Suprapubic skin (tissue), 4 donors: ENCODE measurements at regions not wholly inside any gene's neighbourhood (a gene's known extent, or its start where the extent isn't known, plus 50 kb on each side); places are given as distances from the start of the nearest gene placed in this dataset.

Source experiments
- DNase-seq, 2 donors: peaks; one replicate each; pipeline ENCODE4 v3.0.0-alpha.2; 2019; ENCODE audit warnings: low spot score in 2 of 2
- H3K27ac ChIP-seq: fragments of 200-600 bp; sonication (generic); one replicate; pipeline ENCODE4 v1.5.1; 2019
- H3K27me3 ChIP-seq: fragments of 200-600 bp; sonication (generic); one replicate; pipeline ENCODE4 v1.5.1; 2019
- H3K36me3 ChIP-seq: fragments of 200-600 bp; sonication (generic); one replicate; pipeline ENCODE4 v1.5.1; 2019
- H3K4me1 ChIP-seq: fragments of 200-600 bp; sonication (generic); one replicate; pipeline ENCODE4 v1.5.1; 2019
- H3K4me3 ChIP-seq: fragments of 200-600 bp; sonication (generic); one replicate; pipeline ENCODE4 v1.5.1; 2019; ENCODE audit warnings: mild to moderate bottlenecking
- H3K9me3 ChIP-seq: fragments of 200-600 bp; sonication (generic); one replicate; pipeline ENCODE4 v1.5.1; 2019
- EP300 ChIP-seq: sonication (generic); formaldehyde crosslinking; IDR thresholded peaks from one replicate; pipeline ENCODE4 v1.6.1; 2017; ENCODE audit warnings: antibody characterized with exemption
- POLR2A ChIP-seq, 2 donors: fragments of 450-650 bp; IDR thresholded peaks; one replicate each; pipeline ENCODE4 v1.6.1; 2017; ENCODE audit warnings: antibody characterized with exemption in 2 of 2, mild to moderate bottlenecking in 2 of 2, moderate library complexity in 2 of 2
- POLR2AphosphoS5 ChIP-seq, 3 donors: sonication (generic); formaldehyde crosslinking; IDR thresholded peaks; one replicate each; pipeline ENCODE4 v1.6.1; 2017; ENCODE audit warnings: antibody characterized with exemption in 3 of 3
- WGBS: methylation state at CpG from one replicate; pipeline ENCODE4 v1.1.5; 2018; 5-methylcytosine and 5-hydroxymethylcytosine counted together
- TF ChIP-seq, protein P1 (sequence below), 2 donors: fragments of 200-600 bp in 1 of 2; fragments of 450-650 bp in 1 of 2; sonication (generic) in 1 of 2; IDR thresholded peaks; one replicate each; pipeline ENCODE4 v1.5.1; 2016 to 2019; ENCODE audit warnings: antibody characterized with exemption in 2 of 2, mild to moderate bottlenecking in 1 of 2, moderate library complexity in 1 of 2

- TF ChIP-seq POLR2A (IDR thresholded peaks at IDR 0.05) = no peak
- TF ChIP-seq, protein P1, sequence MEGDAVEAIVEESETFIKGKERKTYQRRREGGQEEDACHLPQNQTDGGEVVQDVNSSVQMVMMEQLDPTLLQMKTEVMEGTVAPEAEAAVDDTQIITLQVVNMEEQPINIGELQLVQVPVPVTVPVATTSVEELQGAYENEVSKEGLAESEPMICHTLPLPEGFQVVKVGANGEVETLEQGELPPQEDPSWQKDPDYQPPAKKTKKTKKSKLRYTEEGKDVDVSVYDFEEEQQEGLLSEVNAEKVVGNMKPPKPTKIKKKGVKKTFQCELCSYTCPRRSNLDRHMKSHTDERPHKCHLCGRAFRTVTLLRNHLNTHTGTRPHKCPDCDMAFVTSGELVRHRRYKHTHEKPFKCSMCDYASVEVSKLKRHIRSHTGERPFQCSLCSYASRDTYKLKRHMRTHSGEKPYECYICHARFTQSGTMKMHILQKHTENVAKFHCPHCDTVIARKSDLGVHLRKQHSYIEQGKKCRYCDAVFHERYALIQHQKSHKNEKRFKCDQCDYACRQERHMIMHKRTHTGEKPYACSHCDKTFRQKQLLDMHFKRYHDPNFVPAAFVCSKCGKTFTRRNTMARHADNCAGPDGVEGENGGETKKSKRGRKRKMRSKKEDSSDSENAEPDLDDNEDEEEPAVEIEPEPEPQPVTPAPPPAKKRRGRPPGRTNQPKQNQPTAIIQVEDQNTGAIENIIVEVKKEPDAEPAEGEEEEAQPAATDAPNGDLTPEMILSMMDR (IDR thresholded peaks at IDR 0.05) = no peak
- no peak for TF ChIP-seq POLR2AphosphoS5 (IDR thresholded peaks at IDR 0.05)
- no peak for TF ChIP-seq EP300
- 49% methylated on average over 4 of the region's 4 CpGs for WGBS
Measured at GRCh38 chr5:138657360-138657759, 82.2 kb upstream of the HSPA9 start.

DNA sequence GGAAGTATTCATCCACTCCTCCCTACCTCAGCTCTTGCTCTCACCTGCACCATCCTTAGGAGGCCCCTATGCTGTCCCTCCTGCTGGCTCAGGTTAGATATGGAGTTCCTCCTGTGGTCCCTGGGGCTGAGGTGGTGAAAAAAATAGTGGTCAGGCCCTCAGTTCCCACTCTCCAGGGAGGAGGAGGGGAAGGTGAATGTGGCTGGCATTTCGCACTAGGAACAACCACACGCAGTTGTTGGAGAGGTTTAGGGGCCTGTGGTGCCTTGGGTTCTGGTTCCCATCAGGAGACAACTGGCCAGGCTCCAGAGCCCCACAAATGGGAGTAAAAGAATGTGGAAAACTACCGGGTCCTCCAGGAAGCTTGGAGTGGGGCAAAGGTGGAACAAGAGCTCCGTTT lies 81.7 kb upstream of the HSPA9 start:
- no peaks in the 10 kb centered on the region for H3K36me3 ChIP-seq
- peak in 1 of 2 donors; percentile 29 for DNase-seq
- H3K4me1 ChIP-seq = peaks cover 9% of the 10 kb centered on the region
- H3K9me3 ChIP-seq = no peaks in the 10 kb centered on the region
- TF ChIP-seq POLR2AphosphoS5 (IDR thresholded peaks at IDR 0.05) (no peak), POLR2A (IDR thresholded peaks at IDR 0.05) (no peak), EP300 (no peak)
- TF ChIP-seq, protein P1 (IDR thresholded peaks at IDR 0.05) = no peak
- no peak overlapping the region for H3K4me3 ChIP-seq
- no peaks in the 10 kb centered on the region for H3K27me3 ChIP-seq
- 83% methylated on average over 4 of the region's 4 CpGs for WGBS
- H3K27ac ChIP-seq = no peak overlapping the region

More at GRCh38 chr5:138657360-138657759, 82.2 kb upstream of the HSPA9 start:
- Histone ChIP-seq H3K27ac (no peak overlapping the region), H3K4me3 (no peak overlapping the region), H3K9me3 (no peaks in the 10 kb centered on the region), H3K36me3 (no peaks in the 10 kb centered on the region), H3K4me1 (peaks cover 13% of the 10 kb centered on the region), H3K27me3 (no peaks in the 10 kb centered on the region)
- peak in 1 of 2 donors; percentile 36 for DNase-seq

DNA sequence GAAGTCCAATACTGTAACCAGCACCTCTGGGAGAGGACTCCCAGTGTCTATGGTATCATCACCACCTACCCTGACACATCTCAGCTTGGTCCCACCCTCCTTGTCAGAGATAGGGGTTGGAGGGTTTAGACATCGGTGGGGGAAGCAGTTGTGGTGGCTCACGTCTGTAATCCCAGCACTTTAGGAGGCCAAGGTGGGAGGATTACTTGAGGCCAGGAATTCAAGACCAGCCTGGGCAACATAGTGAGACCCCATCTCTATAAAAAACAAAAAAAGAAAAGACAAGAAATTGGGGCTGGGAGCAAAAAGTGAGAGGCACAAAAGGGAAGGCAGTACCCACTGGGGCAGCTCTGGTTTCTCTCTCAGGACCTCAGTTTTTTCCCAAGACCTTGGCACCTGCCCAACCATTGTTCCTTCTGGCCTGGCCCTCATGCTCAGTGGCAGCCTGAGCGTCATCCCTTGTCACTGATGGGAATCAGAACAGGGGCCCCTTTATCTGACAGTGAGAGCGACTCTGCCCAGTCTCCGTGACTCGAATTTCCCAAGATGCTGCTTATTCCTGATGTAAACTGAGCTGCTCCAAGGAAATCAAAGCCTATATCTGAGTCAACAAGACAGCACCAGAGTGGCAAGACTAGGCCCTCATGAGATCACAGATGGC lies 80.5 kb upstream of the HSPA9 start:
- H3K36me3 ChIP-seq = no peaks in the 10 kb centered on the region
- no peak overlapping the region for H3K4me3 ChIP-seq
- no peak for TF ChIP-seq POLR2A (IDR thresholded peaks at IDR 0.05)
- no peaks in the 10 kb centered on the region for H3K9me3 ChIP-seq
- no peak overlapping the region for H3K27ac ChIP-seq
- H3K27me3 ChIP-seq = peaks cover 3% of the 10 kb centered on the region
- no peak for DNase-seq
- 84% methylated on average over 6 of the region's 6 CpGs for WGBS
- H3K4me1 ChIP-seq = no peaks in the 10 kb centered on the region

GRCh38 chr5:138654281-138654867 lies 79.2 kb upstream of the HSPA9 start:
- 70% methylated on average over 8 of the region's 8 CpGs for WGBS
- no peaks in the 10 kb centered on the region for H3K9me3 ChIP-seq
- no peak overlapping the region for H3K27ac ChIP-seq
- H3K4me1 ChIP-seq = no peaks in the 10 kb centered on the region
- H3K27me3 ChIP-seq = peaks cover 3% of the 10 kb centered on the region
- no peak overlapping the region for H3K4me3 ChIP-seq
- no peaks in the 10 kb centered on the region for H3K36me3 ChIP-seq
- no peak for DNase-seq
- TF ChIP-seq EP300 = no peak

DNA sequence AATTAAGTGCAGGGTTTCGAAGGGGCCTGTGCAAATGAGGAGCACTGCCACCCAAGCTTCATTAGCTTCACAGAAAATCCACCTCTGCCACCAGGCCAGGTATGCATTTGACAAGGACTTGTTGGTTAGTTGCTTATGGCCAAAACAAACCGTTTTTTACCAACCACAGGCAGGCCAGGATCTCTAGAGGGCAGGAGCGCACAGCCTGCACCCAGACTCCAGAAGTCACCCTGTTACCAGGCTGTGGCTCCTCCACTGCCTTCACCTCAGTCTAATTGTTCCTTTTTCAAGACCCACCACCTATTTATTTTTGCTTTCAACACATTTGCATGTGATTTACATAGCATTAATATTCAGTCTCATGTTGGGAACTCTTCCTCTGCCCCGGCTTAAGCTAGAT lies 78.3 kb upstream of the HSPA9 start:
- H3K27me3 ChIP-seq = peaks cover 3% of the 10 kb centered on the region
- no peaks in the 10 kb centered on the region for H3K9me3 ChIP-seq
- no peak overlapping the region for H3K4me3 ChIP-seq
- DNase-seq = no peak
- H3K36me3 ChIP-seq = no peaks in the 10 kb centered on the region
- H3K4me1 ChIP-seq = no peaks in the 10 kb centered on the region
- no peak for TF ChIP-seq POLR2A (IDR thresholded peaks at IDR 0.05)
- no peak for TF ChIP-seq POLR2AphosphoS5 (IDR thresholded peaks at IDR 0.05)
- WGBS = 65% methylated on average over 4 of the region's 4 CpGs
- H3K27ac ChIP-seq = no peak overlapping the region

- peaks cover 3% of the 10 kb centered on the region for H3K27me3 ChIP-seq
- H3K9me3 ChIP-seq = no peaks in the 10 kb centered on the region
- 79% methylated on average over 6 of the region's 6 CpGs for WGBS
- TF ChIP-seq EP300 = no peak
- TF ChIP-seq POLR2AphosphoS5 (IDR thresholded peaks at IDR 0.05) = no peak
- TF ChIP-seq, protein P1 (IDR thresholded peaks at IDR 0.05) = no peak
- TF ChIP-seq POLR2A (IDR thresholded peaks at IDR 0.05) = no peak
- no peaks in the 10 kb centered on the region for H3K4me1 ChIP-seq
- no peak overlapping the region for H3K4me3 ChIP-seq
- no peak overlapping the region for H3K27ac ChIP-seq
- DNase-seq = no peak
- no peaks in the 10 kb centered on the region for H3K36me3 ChIP-seq
Measured at GRCh38 chr5:138651767-138652117, 76.5 kb upstream of the HSPA9 start.
